Neutrophil (primary cell): ENCODE measurements at regions not wholly inside any gene's neighbourhood (a gene's known extent, or its start where the extent isn't known, plus 50 kb on each side); places are given as distances from the start of the nearest gene placed in this dataset.
"Not testable (repeated sequence)": the region's sequence is repeated elsewhere in the genome, so short reads cannot be mapped to it uniquely, and the experiment has no call there.

ENCODE experiments used
- H3K27ac ChIP-seq: fragments of 200-600 bp; sonication (generic); 2 replicates; pipeline ENCODE4 v1.5.1; 2016; ENCODE audit warnings: mild to moderate bottlenecking, moderate library complexity
- H3K27me3 ChIP-seq: fragments of 200-600 bp; sonication (generic); 2 replicates; pipeline ENCODE4 v1.6.0; 2016; ENCODE audit warnings: mild to moderate bottlenecking
- H3K36me3 ChIP-seq: fragments of 200-600 bp; sonication (generic); 2 replicates; pipeline ENCODE4 v1.5.1; 2017
- H3K4me1 ChIP-seq, 2 experiments: fragments of 200-600 bp in 1 of 2; sonication (generic) in 1 of 2; 1 replicate in 1 of 2; 2 replicates in 1 of 2; pipeline versions ENCODE4 v1.5.1 to v1.6.1; 2013 to 2016; ENCODE audit warnings: low read depth in 1 of 2, low read length in 1 of 2, mild to moderate bottlenecking in 1 of 2, moderate library complexity in 1 of 2; ENCODE audit not compliant: control insufficient read depth in 1 of 2, insufficient read depth in 1 of 2
- H3K4me3 ChIP-seq, 2 experiments: fragments of 200-600 bp in 1 of 2; sonication (generic) in 1 of 2; 1 replicate in 1 of 2; 2 replicates in 1 of 2; pipeline ENCODE4 v1.5.1; 2013 to 2016; ENCODE audit warnings: low read depth in 1 of 2, low read length in 1 of 2, mild to moderate bottlenecking in 1 of 2, moderate library complexity in 1 of 2
- H3K9me3 ChIP-seq: fragments of 200-600 bp; sonication (generic); 2 replicates; pipeline ENCODE4 v1.5.1; 2016
- CTCF ChIP-seq: fragments of 200-600 bp; sonication (generic); IDR thresholded peaks from 2 replicates; pipeline ENCODE4 v1.5.1; 2016; ENCODE audit warnings: antibody characterized with exemption

GRCh38 chr4:72895408-72895807 is 174.1 kb downstream of the COX18 start:
- no peak overlapping the region for H3K4me3 ChIP-seq
- H3K27ac ChIP-seq: no peak overlapping the region
- no peaks in the 10 kb centered on the region for H3K27me3 ChIP-seq
- no peak for TF ChIP-seq CTCF
- H3K36me3 ChIP-seq: no peaks in the 10 kb centered on the region
- H3K9me3 ChIP-seq: no peaks in the 10 kb centered on the region
- H3K4me1 ChIP-seq: no peaks in the 10 kb centered on the region

- Histone ChIP-seq H3K4me1 (no peaks in the 10 kb centered on the region), H3K27me3 (no peaks in the 10 kb centered on the region), H3K36me3 (no peaks in the 10 kb centered on the region), H3K9me3 (no peaks in the 10 kb centered on the region), H3K4me3 (no peak overlapping the region), H3K27ac (no peak overlapping the region)
- no peak for TF ChIP-seq CTCF
Observed at GRCh38 chr4:72893354-72894066, 176.0 kb downstream of the COX18 start.

GRCh38 chr4:72888331-72888730 is 181.2 kb downstream of the COX18 start:
- Histone ChIP-seq H3K27ac (no peak overlapping the region), H3K27me3 (no peaks in the 10 kb centered on the region), H3K36me3 (no peaks in the 10 kb centered on the region), H3K4me3 (no peak overlapping the region), H3K9me3 (no peaks in the 10 kb centered on the region), H3K4me1 (no peaks in the 10 kb centered on the region)
- TF ChIP-seq CTCF: no peak

GRCh38 chr4:72887152-72887551 is 182.4 kb downstream of the COX18 start:
- H3K36me3 ChIP-seq: no peaks in the 10 kb centered on the region
- no peaks in the 10 kb centered on the region for H3K4me1 ChIP-seq
- H3K27me3 ChIP-seq: no peaks in the 10 kb centered on the region
- TF ChIP-seq CTCF: no peak
- no peak overlapping the region for H3K27ac ChIP-seq
- no peak overlapping the region for H3K4me3 ChIP-seq
- no peaks in the 10 kb centered on the region for H3K9me3 ChIP-seq

- no peak overlapping the region for H3K4me3 ChIP-seq
- H3K27me3 ChIP-seq: no peaks in the 10 kb centered on the region
- H3K36me3 ChIP-seq: no peaks in the 10 kb centered on the region
- TF ChIP-seq CTCF: no peak
- H3K4me1 ChIP-seq: no peaks in the 10 kb centered on the region
- no peaks in the 10 kb centered on the region for H3K9me3 ChIP-seq
- H3K27ac ChIP-seq: no peak overlapping the region
Observed at GRCh38 chr4:72886602-72887001, 182.9 kb downstream of the COX18 start.

GRCh38 chr4:72884225-72884624 is 185.3 kb downstream of the COX18 start:
- not testable (repeated sequence) for H3K36me3 ChIP-seq, H3K27me3 ChIP-seq, H3K4me1 ChIP-seq, H3K27ac ChIP-seq, H3K9me3 ChIP-seq, H3K4me3 ChIP-seq
